ENCODE measurements at regions not wholly inside any gene's neighbourhood (a gene's known extent, or its start where the extent isn't known, plus 50 kb on each side); places are given as distances from the start of the nearest gene placed in this dataset.
"Not testable (repeated sequence)": the region's sequence is repeated elsewhere in the genome, so short reads cannot be mapped to it uniquely, and the experiment has no call there.

- no peak for DNase-seq (ENCODE audit: low spot score)
Observed at GRCh38 chr7:115217373-115217772, 295.5 kb downstream of the MDFIC start.

- DNase-seq (ENCODE audit: low spot score), result no peak
Observed at GRCh38 chr7:115216652-115217051, 294.8 kb downstream of the MDFIC start.

GRCh38 chr7:115211171-115211570, 289.3 kb downstream of the MDFIC start:
- DNase-seq (ENCODE audit: low spot score), result no peak

DNA sequence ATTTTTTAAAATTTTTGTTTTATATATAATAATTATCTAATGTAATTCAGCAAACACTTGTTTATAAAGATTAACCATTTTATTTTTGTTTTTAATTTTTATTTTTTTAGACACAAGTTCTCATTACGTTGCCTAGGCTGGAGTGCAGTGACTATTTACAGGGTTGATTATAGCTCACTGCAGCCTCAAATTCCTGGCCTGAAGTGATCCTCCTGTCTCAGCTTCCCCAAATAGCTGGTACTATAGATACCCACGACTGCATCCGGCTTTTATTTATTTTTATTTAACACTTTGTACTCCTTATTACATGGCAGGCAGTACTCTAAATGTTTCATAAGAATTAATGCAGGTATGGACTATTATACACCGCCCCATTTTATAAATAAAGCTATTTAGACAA, 288.7 kb downstream of the MDFIC start:
- DNase-seq (ENCODE audit: low spot score), result no peak

DNA sequence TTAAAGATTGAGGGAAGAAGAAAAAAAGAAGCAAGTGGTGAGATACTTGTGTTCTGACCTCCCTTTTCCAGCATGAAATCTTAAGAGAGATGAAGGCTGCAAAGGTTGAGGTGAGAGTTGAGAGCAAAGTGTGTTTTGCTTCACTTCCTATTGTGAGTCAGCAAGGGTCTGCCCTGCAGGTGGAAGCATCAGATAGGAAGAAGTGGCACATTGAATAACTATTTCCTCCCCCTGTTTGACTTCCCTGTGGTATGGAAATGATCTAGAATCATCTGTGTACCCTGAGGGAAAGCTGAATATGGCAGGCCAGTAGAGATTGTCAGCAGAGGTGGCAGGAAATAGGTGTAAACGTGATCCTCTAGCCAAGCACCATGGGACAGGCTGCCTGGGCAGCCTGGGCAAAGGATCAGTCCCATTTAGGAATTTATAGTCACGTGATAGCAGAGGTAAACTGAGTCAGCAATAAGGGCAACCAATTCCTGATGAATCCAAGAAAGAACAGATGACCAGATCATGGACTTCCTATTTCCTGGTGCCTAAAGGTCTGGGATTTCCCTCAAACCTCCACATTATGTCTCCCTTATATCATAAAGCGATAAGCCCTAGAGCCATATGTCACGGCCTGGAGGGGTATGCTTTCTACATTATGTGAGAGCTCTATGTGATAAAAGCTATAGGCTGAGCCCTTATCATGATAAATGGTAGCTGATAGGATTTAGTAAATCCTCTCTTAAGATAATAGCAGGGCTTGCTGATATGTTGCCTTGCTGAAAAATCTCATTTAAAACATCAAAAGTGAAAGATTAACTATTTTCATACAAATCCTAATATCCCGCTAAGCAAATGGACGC, 287.0 kb downstream of the MDFIC start:
- DNase-seq (ENCODE audit: low spot score), result no peak

DNA sequence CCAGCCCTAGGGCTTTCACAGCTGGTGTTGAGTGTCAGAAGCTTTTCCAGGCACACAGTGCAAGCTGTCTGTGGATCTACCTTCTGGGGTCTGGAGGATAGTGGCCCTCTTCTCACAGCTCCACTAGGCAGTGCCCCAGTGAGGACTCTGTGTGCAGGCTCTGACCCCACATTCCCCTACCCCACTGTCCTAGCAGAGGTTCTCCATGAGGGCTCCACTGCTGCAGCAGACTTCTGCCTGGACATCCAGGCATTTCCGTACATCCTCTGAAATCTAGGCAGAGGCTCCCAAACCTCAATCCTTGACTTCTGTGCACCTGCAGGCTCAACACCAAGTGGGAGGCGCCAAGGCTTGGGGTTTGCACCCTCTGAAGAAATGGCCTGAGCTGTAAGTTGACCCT, 284.5 kb downstream of the MDFIC start:
- DNase-seq (ENCODE audit: low spot score), result not testable (repeated sequence)

DNA sequence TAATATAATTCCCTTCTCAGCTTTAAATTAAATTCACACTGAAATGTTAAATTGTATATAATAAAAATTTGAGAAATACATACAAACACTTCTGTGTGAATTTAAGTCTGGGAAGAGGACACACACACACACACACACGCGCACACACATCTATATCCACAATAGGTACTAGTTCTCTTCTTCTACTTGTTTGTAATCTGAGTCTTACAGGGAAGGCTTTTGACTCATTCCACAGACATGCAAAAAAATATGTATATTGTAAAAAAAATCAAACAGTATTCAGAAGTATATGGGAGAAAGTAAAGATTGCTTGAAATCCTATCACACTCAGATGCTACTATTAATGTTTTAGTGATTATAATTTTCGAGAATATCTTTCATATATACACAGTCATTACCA, 276.2 kb downstream of the MDFIC start:
- no peak for DNase-seq (ENCODE audit: low spot score)

DNA sequence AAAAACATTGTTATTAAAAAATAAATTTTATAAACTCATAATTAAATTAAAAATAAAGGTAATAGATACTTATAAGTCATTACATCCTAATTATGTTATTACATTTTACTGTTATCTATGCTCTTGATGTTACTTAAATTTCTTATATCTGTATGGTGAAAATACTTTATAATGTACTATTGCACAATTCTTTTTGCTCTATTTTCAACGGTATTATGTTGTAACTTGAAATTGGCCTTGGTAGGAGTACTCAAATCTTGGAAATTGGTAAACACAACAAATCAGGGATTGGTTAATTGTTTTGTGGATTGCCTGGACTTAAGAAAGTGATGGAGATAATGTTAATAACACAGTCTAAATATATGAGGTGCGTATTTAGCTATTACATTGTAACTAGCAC, 273.3 kb downstream of the MDFIC start:
- no peak for DNase-seq (ENCODE audit: low spot score)

GRCh38 chr7:115191526-115191925, 269.6 kb downstream of the MDFIC start:
- DNase-seq (ENCODE audit: low spot score), result no peak

DNA sequence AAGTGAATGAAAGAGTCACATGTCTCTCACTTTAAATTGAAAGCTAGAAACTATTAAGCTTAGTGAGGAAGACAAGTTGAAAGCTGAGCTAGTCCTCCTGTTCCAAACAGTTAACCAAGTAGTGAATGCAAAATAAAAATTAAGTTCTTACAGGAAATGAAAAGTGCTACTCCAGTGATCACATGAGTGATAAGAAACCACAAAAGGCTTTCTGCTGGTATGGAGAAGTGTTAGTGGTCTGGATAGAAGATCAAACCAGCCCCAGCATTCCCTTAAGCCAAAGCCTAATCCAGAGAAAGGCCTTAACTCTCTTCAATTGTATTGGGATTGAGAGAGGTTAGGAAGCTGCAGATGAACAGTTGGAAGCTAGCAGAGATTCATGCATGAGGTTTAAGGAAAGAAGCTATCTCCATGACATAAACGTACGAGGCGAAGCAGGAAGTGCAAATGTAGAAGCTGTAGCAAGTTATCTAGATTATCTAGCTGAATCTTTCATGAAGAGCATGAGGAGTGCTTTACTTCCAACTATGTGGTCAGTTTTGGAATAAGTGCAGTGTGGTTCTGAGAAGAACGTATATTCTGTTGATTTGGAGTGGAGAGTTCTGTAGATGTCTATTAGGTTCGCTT, 261.6 kb downstream of the MDFIC start:
- DNase-seq (ENCODE audit: low spot score), result no peak

GRCh38 chr7:115178835-115179234, 256.9 kb downstream of the MDFIC start:
- DNase-seq (ENCODE audit: low spot score), result no peak

- no peak for DNase-seq (ENCODE audit: low spot score)
Observed at GRCh38 chr7:115177823-115178222, 255.9 kb downstream of the MDFIC start.

GRCh38 chr7:115177103-115177502, 255.2 kb downstream of the MDFIC start:
- no peak for DNase-seq (ENCODE audit: low spot score)

- not testable (repeated sequence) for DNase-seq (ENCODE audit: low spot score)
Observed at GRCh38 chr7:115172397-115172796, 250.5 kb downstream of the MDFIC start.

DNA sequence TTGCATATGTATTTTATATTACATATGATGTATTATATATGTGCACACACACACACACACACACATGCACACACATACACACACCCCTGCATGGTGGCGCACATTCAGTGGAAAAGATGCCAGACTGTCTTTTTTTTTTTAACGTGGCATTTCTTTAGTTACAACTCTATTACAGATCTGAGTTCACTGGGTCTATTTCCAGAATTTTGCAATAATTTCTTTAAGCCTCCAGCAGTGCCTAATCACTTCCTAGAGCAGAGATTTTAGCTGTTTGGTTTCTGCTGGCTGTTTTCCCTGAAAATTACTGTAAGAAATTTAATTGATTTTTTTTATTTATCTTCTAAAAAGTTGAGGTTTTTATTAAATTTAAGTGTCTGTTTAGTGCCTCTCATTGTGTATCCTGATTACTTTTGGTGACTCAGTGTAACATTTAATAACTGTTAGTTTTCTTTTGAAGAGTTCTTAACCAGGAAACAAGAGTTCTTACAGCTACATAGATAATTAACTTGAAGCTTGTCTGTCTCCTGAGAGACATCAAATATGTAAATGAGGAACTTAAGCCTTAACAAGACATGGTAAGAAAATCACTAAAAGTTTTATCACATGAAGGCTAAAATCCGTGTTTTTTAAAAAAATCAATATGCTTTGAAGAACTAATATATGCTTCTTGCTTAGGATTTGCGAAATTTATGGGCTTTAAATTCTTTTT, 232.0 kb downstream of the MDFIC start:
- no peak for DNase-seq (ENCODE audit: low spot score)

DNA sequence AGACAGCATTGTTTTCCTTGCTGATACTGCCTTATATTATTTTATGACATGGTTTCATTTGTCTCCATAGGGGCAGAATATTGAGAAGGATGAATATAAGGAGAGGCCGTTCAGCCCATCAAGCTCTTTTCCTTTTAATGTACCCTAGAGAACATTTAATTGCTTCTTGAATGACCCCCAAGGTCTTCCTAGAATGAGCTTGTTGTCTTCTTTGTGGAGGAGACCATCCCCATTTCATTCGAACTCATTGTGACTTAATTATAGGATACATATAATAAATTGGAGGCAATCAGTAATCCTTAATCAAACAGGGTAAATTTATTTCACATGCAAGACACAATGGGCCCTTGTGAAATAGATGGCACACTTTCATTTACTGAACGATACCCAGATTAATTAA, 231.3 kb downstream of the MDFIC start:
- no peak for DNase-seq (ENCODE audit: low spot score)

- DNase-seq (ENCODE audit: low spot score), result no peak
Observed at GRCh38 chr7:115146148-115146547, 224.3 kb downstream of the MDFIC start.

DNA sequence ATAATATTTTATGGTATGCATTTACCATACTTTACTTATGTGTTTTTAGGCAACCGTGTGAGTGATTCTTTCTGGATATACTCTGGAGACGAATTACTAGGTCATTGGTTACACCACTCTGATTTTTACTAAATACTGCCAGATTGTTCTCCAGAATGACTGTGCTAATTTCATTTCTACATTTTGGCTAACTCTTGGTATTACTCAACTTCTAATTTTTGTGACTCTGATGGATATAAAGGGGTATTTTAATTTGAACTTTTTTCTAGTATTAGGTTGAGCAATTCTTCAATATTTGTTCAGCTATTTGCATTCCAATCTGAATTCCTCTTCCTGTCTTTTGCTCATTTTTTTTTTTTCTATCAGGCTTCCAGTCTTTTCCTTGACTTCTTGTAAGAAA, 223.6 kb downstream of the MDFIC start:
- no peak for DNase-seq (ENCODE audit: low spot score)

- DNase-seq (ENCODE audit: low spot score), result no peak
Observed at GRCh38 chr7:115137816-115138215, 215.9 kb downstream of the MDFIC start.

GRCh38 chr7:115136796-115137443, 215.0 kb downstream of the MDFIC start:
- no peak for DNase-seq (ENCODE audit: low spot score)

- no peak for DNase-seq (ENCODE audit: low spot score)
Observed at GRCh38 chr7:115135769-115136410, 214.0 kb downstream of the MDFIC start.

- DNase-seq (ENCODE audit: low spot score), result no peak
Observed at GRCh38 chr7:115135146-115135545, 213.3 kb downstream of the MDFIC start.

Data from NAMALWA (cell line).